ENCODE measurements at regions not wholly inside any gene's neighbourhood (a gene's known extent, or its start where the extent isn't known, plus 50 kb on each side); places are given as distances from the start of the nearest gene placed in this dataset.

DNA sequence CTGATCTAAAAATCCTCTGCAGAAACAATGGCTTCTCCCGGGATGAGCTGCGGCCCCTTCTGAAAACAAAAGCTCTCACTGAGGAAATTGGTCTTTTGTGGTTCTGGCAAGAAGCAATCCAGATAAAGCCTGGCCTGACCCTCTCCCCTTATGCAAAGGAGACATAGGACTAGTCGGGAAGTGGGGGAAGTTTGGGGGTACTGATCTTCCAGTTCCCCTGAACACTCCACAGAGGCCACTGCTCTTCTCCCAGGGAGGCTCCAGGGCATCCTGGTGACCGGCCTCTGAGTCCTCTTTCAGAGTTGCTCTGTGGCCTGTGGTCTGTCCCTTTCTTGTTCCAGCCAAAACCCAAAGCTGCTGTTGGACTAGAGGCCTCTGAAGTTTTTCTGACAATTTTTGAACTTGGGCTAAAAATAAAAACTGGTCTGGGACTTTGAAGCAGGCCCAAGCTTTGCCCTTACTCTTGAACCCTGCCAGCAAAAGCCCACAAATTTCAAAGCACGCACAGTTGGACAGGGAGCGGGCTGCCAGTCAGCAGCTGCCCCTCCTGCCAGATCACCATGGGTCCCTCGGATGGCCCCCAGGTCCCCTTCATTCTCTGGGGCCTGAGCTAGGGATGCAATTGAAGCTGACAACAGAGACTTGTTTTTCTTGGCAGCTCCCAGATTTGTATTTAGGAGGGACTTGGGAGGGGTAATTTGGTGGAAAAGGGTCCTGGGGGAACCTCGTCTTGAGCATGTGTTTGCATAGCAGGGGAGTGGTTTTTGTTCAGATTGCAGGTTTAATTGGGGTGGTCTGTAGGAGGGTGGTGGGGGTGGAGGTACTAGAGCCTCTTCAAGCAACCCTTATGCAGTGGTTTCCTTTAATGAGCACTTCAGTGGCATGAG, 381.6 kb upstream of the CADM1 start:
- Histone ChIP-seq H3K4me3 (no peak overlapping the region), H3K36me3 (no peaks in the 10 kb centered on the region), H3K27me3 (no peaks in the 10 kb centered on the region), H3K4me1 (no peaks in the 10 kb centered on the region), H3K27ac (no peak overlapping the region), H3K9me3 (peaks cover 0 to 6% of the 10 kb centered on the region in 2 donors)
- intact Hi-C loops (cut with DNase I): no loop called here
- TF ChIP-seq, protein P1, sequence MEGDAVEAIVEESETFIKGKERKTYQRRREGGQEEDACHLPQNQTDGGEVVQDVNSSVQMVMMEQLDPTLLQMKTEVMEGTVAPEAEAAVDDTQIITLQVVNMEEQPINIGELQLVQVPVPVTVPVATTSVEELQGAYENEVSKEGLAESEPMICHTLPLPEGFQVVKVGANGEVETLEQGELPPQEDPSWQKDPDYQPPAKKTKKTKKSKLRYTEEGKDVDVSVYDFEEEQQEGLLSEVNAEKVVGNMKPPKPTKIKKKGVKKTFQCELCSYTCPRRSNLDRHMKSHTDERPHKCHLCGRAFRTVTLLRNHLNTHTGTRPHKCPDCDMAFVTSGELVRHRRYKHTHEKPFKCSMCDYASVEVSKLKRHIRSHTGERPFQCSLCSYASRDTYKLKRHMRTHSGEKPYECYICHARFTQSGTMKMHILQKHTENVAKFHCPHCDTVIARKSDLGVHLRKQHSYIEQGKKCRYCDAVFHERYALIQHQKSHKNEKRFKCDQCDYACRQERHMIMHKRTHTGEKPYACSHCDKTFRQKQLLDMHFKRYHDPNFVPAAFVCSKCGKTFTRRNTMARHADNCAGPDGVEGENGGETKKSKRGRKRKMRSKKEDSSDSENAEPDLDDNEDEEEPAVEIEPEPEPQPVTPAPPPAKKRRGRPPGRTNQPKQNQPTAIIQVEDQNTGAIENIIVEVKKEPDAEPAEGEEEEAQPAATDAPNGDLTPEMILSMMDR (IDR thresholded peaks at IDR 0.05): no peak
- DNase-seq (ENCODE audit: low spot score in 2 of 2): no peak

DNA sequence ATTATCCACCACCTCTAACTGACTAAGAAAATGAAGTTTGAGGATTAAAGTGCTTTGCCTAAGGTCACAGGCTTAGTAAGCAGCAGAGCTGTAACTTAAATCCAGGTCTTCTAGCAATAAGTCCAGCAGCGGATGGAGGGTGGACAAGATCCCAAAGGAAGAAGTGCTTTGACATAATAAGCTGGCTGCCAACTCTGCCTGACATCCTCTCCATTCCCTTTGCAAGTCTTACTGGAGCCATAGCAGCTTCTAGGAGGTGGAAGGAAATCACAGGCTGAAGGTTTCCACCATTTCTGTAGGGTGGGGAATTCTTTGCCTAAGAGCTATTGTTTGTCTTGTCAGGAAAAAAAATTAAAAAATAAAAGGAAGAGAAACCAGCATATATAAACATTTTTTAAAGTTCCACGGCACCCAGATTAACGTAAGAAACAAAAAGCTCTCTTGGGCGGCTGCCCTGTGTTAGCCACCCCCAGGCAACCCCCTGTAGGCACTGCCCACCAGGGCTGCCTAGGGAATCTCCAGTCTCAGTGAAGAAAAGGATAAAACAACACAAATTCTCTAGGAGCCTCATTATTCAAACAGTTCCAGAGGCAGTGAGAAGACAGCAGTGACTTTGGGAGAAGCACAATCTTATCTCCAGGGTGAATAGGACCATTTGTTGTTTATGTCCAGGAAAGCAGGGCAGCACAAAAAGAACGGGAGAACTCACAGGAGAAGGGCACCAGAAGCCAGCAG, 380.8 kb upstream of the CADM1 start:
- no peak for DNase-seq (ENCODE audit: low spot score in 2 of 2)
- Histone ChIP-seq H3K27ac (no peak overlapping the region), H3K36me3 (no peaks in the 10 kb centered on the region), H3K4me3 (no peak overlapping the region), H3K4me1 (no peaks in the 10 kb centered on the region), H3K9me3 (peaks cover 0 to 6% of the 10 kb centered on the region in 2 donors), H3K27me3 (no peaks in the 10 kb centered on the region)
- TF ChIP-seq, protein P1 (IDR thresholded peaks at IDR 0.05): no peak
- intact Hi-C loops (cut with DNase I): no loop called here

DNA sequence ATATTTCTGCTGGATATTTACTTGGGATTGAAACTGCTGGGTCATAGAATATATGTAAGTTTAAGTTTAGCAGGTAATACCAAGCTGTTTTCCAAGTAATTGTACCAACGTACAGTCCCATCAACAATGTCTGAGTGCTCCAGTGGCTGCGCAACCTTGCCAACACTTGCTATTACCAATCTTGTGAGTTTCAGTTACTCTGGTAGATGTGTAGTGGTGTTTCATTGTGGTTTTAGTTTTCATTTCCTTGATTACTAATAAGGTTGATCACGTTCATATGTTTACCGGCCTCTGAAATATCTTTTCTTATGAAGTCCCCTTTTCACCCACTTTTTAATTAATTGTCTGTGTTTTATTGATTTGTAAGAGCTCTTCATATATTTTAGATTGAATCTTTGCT, 370.6 kb upstream of the CADM1 start:
- no peaks in the 10 kb centered on the region for H3K9me3 ChIP-seq
- H3K4me1 ChIP-seq: no peaks in the 10 kb centered on the region
- TF ChIP-seq, protein P1 (IDR thresholded peaks at IDR 0.05): no peak
- no peaks in the 10 kb centered on the region for H3K27me3 ChIP-seq
- DNase-seq (ENCODE audit: low spot score in 2 of 2): no peak
- no peaks in the 10 kb centered on the region for H3K36me3 ChIP-seq
- H3K27ac ChIP-seq: no peak overlapping the region
- intact Hi-C loops (cut with DNase I): no loop called here
- H3K4me3 ChIP-seq: no peak overlapping the region

DNA sequence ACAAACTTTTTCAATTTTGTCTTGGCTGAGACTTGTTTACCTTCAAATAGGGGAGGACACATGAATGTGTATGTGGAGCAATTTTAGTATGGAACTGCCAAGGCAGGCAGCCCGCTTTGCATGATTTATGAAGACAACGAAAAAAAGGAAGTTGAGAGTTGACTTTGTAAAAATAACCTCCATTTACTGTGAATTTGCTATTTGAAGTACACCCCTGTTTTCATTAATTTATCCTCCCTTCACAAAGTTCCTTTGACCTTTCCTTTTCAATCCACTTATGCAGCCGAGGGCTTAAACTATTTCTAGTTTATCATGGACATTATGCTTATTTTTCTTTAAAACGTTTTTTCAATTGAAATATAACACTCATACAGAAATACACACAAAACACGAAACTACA, 369.6 kb upstream of the CADM1 start:
- Histone ChIP-seq H3K9me3 (no peaks in the 10 kb centered on the region), H3K27ac (no peak overlapping the region), H3K27me3 (no peaks in the 10 kb centered on the region), H3K4me3 (no peak overlapping the region), H3K4me1 (no peaks in the 10 kb centered on the region), H3K36me3 (no peaks in the 10 kb centered on the region)
- intact Hi-C loops (cut with DNase I): no loop called here
- TF ChIP-seq, protein P1 (IDR thresholded peaks at IDR 0.05): no peak
- DNase-seq (ENCODE audit: low spot score in 2 of 2): no peak

DNA sequence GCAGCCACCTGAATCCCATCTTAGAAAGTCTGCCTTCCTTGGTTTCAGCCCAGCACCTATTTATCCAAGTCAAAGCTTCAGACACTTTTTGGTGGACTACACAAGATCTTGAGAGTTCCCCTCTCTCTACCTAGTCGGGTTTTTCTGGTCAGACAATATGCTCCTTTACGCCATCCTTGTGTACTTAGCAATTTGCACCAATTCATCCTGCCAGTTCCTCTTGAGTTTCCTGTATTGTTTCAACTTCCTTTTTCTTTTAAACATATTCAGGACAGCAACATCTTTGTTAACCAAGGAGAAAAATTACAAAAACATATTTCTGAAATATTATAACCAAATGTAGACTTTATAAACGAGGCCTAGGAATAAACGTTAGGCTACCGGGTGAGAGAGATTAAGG, 368.2 kb upstream of the CADM1 start:
- Histone ChIP-seq H3K4me3 (no peak overlapping the region), H3K36me3 (no peaks in the 10 kb centered on the region), H3K9me3 (no peaks in the 10 kb centered on the region), H3K4me1 (no peaks in the 10 kb centered on the region), H3K27ac (no peak overlapping the region), H3K27me3 (no peaks in the 10 kb centered on the region)
- no peak for DNase-seq (ENCODE audit: low spot score in 2 of 2)
- TF ChIP-seq, protein P1 (IDR thresholded peaks at IDR 0.05): no peak
- intact Hi-C loops (cut with DNase I): no loop called here
